Transverse colon (tissue), 4 donors: ENCODE measurements at regions not wholly inside any gene's neighbourhood (a gene's known extent, or its start where the extent isn't known, plus 50 kb on each side); places are given as distances from the start of the nearest gene placed in this dataset.

ENCODE experiments used
- EP300 ChIP-seq: sonication (generic); formaldehyde crosslinking; IDR thresholded peaks from one replicate; pipeline ENCODE4 v1.6.1; 2017; ENCODE audit warnings: antibody characterized with exemption, low read depth
- POLR2A ChIP-seq: fragments of 450-650 bp; IDR thresholded peaks from one replicate; pipeline ENCODE4 v1.6.1; 2016; ENCODE audit warnings: antibody characterized with exemption, mild to moderate bottlenecking, moderate library complexity
- POLR2AphosphoS5 ChIP-seq, 3 donors: sonication (generic); formaldehyde crosslinking; IDR thresholded peaks; one replicate each; pipeline ENCODE4 v1.6.1; 2016; ENCODE audit warnings: antibody characterized with exemption in 3 of 3
- TF ChIP-seq, protein P1 (sequence below), 5 experiments: fragments of 200-600 bp in 3 of 5; fragments of 450-650 bp in 2 of 5; sonication (generic) in 3 of 5; IDR thresholded peaks; 1 replicate in 2 of 5; 2 replicates in 3 of 5; pipeline ENCODE4 v1.5.1; 2016 to 2017; ENCODE audit warnings: antibody characterized with exemption in 5 of 5, inconsistent platforms in 3 of 5, mild to moderate bottlenecking in 2 of 5, moderate library complexity in 1 of 5

- TF ChIP-seq, protein P1, sequence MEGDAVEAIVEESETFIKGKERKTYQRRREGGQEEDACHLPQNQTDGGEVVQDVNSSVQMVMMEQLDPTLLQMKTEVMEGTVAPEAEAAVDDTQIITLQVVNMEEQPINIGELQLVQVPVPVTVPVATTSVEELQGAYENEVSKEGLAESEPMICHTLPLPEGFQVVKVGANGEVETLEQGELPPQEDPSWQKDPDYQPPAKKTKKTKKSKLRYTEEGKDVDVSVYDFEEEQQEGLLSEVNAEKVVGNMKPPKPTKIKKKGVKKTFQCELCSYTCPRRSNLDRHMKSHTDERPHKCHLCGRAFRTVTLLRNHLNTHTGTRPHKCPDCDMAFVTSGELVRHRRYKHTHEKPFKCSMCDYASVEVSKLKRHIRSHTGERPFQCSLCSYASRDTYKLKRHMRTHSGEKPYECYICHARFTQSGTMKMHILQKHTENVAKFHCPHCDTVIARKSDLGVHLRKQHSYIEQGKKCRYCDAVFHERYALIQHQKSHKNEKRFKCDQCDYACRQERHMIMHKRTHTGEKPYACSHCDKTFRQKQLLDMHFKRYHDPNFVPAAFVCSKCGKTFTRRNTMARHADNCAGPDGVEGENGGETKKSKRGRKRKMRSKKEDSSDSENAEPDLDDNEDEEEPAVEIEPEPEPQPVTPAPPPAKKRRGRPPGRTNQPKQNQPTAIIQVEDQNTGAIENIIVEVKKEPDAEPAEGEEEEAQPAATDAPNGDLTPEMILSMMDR (IDR thresholded peaks at IDR 0.05): no peak
- TF ChIP-seq POLR2AphosphoS5 (IDR thresholded peaks at IDR 0.05): no peak
- TF ChIP-seq EP300: no peak
- no peak for TF ChIP-seq POLR2A
These were observed 218.1 kb upstream of the GK2 start for GRCh38 chr4:79626101-79626500.
